ENCODE measurements at regions not wholly inside any gene's neighbourhood (a gene's known extent, or its start where the extent isn't known, plus 50 kb on each side); places are given as distances from the start of the nearest gene placed in this dataset.
"Not testable (repeated sequence)": the region's sequence is repeated elsewhere in the genome, so short reads cannot be mapped to it uniquely, and the experiment has no call there.

DNA sequence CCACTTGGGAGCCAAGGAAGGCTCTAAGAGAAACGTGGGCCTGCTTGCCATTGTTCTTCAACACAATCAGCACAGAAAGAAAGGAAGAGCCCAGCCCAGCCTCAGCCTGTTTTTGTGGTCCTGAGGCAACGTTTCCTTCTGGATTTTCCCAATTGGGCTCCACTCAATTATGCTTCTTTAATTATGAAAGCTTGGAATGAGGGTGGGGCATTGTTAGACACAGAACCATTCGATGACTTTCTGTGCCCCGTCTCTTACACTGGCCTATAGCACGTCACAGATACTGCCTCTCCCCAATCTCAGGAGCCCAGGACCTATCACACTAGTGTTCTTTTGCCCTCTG is 207.4 kb downstream of the ZFP36L2 start:
- no peak for DNase-seq (ENCODE audit: low read depth in 2 of 2)

DNA sequence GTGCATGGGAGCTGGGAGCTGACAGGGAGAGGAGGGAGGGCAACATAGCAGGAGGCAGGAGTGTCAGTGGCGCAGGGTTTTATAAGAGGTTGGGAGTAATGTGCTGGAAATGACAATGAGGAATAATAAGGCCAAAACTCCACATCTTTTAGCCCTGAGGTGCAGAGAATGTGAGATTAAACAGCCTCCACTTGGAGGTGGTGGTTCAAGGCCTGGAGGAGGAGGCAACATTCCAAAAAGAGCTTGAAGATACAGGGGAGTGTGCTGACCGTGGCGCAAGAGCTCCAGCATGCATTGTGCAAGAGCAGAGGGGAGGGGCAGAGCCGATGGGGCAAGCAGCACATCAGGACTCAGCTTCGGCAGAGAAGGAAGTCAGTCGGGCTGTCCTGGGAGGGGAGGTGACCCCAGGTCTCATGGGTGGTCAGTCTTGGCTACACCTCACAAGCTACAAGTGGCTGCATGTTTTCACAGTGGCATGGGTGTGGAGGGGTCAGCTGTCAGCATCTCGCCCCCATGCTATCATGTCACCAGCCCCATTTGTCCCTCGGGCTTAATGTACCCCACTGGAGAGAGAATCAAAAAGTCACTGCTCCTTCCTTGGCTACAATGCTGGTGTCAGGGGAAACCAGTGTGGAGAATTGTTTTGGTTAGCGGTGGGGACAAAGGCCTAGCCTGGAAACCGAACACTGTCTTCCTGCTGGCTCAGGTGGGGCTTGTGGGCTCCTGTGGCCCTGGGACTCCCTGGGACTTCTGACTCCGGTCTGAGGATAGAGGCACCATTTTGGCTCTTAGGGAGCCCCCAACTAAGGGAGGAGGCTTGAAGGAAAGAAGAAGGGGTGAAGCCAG is 208.0 kb downstream of the ZFP36L2 start:
- DNase-seq (ENCODE audit: low read depth in 2 of 2): no peak

DNA sequence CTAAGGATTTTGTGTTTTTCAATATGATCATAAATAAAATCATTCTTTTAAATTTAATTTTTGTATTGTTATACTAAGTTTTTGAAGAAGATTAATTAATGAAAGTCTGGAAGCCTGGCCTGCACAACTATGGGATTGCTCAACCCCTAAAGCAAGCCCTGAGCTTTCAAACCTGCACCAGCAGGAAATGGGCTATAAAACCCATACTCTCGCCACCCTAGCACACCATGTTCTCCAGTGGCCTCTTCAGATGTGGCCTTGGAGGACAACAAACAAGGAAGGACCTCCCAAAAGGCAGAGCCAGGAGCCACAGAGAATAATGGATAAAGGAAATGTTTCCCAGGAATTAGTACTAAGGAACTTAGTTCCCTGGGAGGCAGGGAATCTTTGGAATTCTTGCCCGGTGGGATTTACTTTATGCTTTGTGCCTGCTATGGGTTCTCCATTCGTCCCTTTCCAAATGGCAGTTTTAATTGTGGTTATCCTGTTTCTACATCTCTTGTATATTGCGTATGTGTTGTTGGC is 212.5 kb downstream of the ZFP36L2 start:
- DNase-seq (ENCODE audit: low read depth in 2 of 2): no peak

DNA sequence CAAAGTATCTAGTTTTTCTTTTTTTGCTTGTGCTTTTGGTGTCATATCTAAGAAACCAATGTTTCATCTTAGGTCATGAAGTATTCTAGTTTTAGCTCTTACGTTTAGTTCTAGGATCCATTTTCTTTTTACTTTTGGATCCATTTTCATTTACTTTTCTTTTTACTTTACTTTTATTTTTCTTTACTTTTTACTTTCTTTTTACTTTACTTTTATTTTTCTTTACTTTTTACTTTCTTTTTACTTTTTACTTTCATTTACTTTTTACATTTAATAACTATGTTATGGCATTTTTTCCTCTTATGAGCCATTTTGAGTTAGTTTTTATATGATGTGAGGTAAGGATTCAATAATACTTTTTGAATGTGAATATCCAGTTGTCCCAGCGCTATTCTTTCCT is 213.4 kb downstream of the ZFP36L2 start:
- DNase-seq (ENCODE audit: low read depth in 2 of 2): no peak

DNA sequence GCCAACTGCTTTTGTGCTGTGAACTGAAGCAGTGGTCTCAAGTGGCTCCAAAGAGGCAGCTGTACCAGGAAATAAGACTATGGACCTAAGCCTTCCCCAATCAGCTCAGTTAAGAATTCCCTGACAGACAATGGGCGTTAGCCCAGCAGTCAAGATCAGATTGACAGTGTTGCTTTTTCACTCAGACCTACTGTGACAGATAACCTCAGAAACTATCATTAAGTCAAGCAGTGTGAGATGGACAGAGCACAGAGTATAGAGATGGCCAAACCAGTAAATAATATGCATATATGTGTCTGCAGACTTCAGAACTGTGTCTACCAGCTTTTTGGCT is 215.3 kb downstream of the ZFP36L2 start:
- no peak for DNase-seq (ENCODE audit: low read depth in 2 of 2)

DNA sequence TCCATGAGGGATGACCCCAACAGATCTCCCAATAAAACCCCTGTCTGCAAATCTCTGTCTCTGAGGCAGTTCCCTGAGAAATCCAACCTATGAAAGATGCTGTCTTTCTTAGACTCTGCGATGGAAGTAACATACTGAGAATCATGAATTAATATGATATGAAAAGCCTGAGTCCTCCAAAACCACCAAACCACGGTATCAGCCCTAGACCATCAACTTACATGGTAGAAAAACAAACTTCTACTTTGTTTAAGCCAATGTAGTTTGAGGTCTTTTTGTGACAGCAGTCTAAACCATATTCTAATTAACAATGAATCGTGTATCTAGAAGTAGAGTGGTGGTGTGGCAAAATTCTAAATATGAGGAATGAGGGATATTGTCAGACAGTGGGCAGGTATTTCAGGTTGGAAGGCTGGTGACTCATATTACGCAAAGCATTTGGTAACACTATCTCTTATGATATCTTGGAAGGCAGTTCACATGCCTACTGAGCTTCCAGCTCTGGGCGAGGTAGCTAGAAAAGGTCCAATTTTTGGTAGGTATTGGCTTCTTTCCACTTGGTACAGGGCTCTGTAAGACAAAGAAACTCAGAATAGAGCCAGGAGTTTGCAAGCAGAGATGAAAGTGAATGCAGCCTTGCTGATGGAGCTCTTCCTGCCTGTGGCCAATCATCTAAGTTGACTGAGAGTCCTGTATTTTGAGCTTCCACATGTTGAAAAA is 215.8 kb downstream of the ZFP36L2 start:
- DNase-seq (ENCODE audit: low read depth in 2 of 2): no peak

DNA sequence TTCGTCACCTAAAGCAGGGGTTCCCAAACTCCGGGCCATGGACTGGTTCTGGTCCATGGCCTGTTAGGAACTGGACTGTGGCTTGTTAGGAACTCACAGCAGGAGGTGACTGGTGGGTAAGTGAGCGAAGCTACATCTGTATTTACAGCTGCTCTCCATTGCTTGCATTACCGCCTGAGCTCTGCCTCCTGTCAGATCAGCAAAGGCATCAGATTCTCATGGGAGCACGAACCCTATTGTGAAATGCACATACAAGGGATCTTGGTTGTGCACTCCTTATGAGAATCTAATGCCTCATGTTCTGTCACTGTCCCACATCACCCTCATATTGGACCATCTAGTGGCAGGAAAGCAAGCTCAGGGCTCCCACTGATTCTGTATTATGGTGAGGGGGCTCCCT is 217.0 kb downstream of the ZFP36L2 start:
- no peak for DNase-seq (ENCODE audit: low read depth in 2 of 2)

DNA sequence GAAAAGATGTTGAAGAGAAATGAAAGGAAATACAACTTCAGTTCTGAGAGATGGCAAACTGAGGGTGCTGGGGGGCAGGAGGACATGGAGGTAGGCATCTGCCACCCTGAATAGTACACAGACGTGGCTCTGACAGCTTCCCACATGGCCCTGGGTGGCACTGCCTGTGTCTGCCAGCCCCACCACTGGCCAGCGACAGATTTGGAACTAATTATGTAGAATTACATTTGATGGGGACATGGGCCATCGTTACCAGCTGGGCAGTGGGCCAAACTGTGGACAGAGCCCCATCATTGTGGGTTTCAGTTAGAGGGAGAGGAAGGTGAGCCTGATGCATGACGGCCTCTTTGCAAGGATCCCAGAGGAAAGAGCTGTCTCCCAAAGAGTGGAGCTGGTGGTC is 216.0 kb upstream of the HAAO start:
- DNase-seq (ENCODE audit: low read depth in 2 of 2): no peak

DNA sequence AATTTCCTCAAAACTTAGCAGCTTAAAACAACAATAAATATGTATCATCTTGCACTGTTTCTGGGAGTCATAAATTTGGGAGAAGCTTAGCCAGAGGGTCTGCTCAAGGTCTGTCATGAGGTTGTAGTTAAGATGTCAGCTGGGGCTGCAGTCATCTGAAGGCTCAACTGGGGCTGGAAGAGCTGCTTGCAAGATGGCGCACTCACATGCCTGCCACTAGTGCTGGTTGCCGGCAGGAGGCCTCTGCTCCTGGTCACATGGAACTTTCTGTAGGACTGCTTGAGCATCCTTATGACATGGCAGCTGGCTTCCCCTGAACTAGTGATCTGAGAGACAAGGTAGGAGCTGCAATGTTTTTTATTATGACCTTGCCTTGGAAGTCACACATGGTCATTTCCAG is 215.5 kb upstream of the HAAO start:
- no peak for DNase-seq (ENCODE audit: low read depth in 2 of 2)

DNA sequence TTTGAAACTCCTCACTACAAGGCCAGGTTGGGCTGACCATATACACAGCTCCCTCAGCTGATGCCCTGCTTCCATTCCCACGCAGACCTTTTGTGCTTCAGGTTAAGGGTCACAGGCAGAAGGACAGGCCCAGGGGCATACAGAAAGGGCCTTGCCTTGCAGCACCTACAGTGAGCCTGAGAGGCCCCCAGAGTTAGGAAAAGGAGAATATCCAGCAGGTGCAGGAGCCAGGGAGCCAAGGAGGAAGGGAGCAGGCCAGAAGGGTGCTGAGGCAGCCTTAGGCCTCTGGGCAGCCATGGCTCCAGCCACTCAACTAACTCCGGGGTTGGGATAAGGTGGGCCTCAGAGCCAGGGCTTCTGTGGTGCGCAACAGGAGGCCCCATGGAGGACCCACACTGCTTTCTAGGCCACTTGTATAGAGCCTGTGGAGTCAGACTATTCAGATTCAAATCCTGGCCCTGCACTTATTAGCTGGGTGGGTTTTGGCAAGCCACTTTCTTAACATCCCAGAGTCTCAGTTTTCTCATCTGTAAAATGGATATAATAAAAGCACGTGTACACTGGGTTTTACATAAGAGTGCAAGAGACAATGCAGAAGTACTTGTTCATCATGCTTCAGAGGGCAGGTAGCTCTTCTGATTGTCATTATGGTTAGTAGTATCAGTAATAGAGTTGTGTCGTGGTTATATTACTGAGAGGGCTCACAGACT is 214.6 kb upstream of the HAAO start:
- DNase-seq (ENCODE audit: low read depth in 2 of 2): no peak

DNA sequence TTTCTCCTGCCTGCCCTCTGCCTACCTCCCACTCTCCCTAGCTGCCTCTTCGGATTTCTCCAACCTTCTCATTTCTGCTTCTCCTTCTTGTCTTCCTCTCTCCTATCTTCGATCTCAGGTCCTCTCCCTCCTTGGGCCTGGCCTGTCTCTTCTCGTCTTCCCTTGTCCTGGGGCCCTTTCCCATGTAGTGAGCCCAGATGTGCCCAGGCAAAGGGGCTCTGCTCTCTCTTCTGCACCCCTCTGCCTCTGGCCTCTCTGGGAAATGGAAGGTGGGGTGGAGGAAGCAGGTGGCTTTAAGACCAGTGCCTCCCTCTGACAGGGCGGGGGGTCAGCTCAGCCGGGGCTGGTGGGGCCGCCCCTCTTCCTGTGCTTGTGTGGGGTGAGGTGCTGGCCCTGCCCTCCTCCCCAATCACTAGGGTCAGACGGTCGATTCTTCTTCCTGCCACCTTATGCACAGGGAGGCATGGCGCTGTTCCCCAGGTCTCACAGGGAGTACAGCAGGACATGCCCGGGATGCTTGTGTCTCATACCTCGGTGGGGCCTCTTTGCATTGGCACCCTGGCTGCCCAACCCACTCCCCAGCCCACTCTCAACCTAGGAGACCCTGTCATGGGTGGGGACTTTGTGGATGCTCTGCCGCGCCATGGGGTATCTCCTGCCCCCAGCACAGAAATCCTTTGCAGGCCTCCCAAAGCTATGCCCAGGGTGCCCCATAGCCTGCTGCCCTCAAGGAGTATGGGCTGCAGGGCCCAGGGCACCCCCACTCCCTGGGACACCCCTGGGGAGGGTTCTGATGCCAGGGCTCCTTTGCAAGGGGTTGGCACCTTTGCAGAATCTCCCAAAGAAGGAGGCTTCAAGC is 213.8 kb upstream of the HAAO start:
- DNase-seq (ENCODE audit: low read depth in 2 of 2): no peak

DNA sequence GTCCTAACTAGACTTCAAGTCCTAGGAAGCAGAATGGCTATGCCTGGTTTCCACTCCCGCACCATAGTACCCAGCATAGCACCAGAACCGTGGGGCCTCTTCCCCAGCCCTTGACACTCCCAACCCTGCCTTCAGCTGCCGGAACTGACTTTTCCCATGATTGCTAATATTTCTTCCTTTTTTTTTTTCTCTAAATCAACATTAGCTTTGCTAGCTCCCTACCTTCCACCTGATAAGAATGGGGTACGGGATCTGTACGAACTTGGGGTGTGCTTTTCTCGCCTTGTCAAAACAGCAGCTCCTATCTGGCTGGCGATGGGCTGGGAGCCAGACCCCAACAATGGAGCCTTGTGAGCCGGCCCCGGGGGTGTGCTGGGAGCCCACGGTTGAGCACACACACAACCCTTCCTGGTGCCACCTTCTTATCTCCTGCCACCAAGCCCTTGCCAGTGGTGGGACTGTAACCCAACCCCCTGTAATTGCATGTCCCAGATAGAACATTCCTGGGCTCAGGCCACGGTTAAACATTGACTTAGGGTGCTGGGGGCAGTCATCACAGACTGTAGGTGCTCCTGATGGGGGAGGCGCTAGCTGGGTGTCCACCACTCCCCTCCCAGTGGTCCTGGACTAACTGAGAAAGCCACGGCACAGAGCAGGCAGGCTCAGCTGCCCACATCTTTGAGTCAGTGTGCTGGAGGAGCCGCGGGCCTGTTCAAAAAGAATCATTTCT is 213.0 kb upstream of the HAAO start:
- no peak for DNase-seq (ENCODE audit: low read depth in 2 of 2)

DNA sequence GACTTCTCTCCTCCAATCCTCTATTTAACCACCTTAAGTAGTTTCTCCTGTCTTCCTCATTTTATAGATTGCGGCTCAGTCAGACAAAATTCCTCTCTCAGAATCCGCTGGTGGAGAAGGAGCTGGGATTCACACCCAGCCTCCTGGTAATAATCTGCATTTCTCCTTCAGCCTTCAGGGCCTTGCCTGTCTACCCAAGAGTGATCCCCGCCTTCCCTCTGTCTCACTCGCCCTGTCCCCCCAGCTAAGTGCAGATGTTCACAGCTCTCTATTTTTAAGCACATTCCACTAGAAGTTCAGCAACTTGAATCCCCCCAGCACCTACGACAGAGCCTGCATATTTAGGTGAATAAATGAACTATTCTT is 212.5 kb upstream of the HAAO start:
- no peak for DNase-seq (ENCODE audit: low read depth in 2 of 2)

DNA sequence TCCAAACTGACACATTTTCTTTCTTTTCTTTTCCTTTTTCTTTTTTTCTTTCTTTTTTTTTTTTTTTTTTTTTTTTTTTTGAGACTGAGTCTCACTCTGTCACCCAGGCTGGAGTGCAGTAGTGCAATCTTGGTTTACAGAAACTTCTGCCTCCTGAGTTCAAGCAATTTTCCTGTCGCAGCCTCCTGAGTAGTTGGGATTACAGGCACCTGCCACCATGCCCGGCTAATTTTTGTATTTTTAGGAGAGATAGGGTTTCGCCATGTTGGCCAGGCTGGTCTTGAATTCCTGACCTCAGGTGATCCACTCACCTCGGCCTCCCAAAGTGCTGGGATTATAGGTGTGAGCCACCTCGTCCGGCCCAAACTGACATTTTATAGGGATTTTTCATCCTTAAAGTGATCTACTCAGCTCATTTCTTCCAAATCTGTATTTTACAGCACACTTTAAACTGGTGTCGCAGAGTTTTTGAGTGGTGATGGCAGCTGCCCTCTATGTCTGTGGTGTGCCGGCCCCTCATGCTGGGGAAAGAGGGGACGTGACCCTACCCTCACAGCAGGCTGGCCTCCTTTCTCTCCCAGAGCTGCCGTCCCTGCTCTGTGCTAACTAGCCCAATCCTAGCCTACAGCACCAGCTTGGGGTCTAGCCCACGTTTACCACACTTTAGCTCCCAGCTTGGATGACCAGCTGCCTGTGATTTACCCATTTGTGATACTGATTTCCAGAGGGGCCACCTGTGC is 211.9 kb upstream of the HAAO start:
- DNase-seq (ENCODE audit: low read depth in 2 of 2): not testable (repeated sequence)

DNA sequence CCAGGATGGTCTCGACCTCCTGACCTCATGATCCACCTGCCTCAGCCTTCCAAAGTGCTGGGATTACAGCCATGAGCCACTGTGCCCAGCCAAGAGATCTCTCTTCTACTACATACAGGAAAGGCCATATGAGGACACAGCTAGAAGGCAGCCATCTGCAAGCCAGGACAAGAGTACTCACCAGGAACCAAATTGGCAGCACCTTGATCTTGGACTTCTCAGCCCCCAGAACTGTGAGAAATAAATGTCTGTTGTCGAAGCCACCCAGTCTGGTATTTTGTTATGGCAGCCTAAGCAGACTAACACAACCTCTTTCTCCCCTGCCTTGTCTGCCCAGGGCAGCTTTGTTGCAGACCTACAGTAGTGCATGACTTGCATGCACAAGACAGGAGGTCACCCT is 211.3 kb upstream of the HAAO start:
- DNase-seq (ENCODE audit: low read depth in 2 of 2): no peak

DNA sequence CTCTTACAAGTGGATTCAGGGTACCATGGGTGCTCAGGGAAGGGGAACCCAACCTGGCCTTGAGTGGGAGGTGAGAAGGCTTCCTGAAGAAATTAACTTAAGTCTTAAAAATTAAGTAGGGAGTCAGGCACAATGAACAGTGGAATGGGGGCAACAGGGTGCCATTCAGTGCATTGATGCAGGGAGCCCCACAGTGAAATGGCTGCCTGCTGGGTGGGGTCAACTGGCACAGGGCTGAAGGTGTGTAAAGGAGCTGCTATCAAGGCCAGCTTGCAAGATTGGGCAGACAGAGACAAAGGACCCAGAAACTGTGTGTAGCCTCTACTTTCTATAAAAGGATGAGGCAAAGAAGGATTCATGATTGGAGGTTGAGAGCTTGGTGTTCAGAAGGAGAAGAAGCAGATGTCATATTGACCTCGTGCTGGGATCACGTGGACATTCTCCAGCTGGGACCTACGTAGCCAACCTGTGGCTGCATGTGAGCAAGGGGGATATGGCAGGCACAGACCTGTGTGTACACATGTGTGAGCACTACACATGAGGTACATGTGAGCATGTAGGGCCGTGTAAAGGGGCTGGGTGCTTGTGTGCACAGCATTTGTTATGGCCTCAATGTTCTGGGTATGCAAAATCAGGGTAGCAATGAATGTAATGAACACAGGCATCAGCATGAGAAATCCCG is 209.5 kb upstream of the HAAO start:
- DNase-seq (ENCODE audit: low read depth in 2 of 2): no peak

DNA sequence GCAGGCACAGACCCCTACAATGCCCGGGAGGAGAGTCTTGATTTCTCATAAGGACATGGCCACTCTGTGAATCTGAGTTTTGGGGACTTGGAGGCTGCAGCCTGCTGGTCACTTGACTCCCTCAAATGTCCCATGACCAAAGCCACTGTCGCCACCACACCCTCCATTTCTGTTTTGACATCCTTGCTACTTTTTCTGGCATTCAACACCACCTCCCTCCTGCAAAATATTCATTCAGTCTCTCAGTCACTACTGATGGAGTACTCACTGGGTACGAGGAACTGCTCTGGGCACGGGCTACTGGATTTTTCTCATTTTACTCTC is 208.6 kb upstream of the HAAO start:
- no peak for DNase-seq (ENCODE audit: low read depth in 2 of 2)

DNA sequence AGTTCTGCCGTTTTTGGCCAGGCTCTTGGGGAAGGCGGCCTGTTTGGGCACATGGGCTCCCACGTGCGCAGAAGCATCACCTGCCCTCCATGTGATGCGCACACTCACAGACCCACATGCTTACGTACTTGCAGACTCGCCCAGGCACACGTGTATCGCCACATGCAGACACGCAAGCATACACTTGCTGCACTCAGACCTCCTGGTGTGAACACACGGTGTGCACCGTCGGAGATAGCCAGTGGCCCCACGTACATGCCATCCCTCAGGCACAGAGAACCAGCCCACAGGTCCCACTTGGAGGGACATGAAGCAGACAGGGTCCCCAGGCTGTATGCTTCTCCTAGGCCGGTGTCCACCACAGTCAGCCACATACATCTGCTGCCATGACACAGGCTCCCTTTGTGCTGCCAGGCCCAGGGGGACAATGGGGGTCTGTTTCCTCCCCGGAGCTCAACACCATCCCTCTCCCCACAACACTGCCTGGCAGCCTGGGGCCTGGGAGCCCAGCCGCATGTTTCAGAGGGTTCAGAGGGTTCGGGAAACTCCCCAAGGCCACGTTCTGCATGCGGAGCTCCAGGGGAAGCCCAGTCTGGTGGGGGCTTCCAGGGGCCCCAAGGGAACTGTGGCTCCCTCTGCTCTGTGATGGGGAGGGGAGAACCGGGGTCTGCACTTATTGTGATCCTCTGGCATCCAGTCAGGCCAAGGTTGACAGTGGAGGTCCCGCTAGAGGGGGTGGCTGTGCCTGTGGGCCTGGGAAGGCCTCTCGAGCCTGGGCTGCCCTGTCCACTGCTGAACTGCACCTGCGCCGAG is 208.1 kb upstream of the HAAO start:
- no peak for DNase-seq (ENCODE audit: low read depth in 2 of 2)

DNA sequence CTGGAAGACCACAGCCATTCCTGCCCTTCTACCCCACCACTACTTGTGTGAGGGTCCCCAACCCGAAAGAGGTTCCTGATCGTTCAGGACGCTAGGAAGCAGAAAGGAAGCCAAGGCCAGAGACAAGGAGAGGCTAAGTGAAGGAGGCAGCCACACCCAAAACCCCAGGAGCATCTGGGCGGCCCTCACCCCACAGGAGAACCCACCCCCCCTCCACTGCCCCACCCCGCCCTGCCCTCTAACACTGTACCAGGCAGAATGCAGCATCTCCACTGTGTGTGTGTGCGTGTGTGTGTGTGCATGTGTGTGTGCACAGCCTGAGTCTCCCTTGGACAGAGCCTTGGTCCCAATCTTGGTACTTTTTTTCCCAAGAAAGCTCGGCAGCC is 207.5 kb upstream of the HAAO start:
- DNase-seq (ENCODE audit: low read depth in 2 of 2): no peak

All from stimulated activated CD8-positive, alpha-beta memory T cell treated with anti-CD3 and anti-CD28 coated beads, Interleukin-2, amount 100 ng/mL, for 48 hours (primary cell).